GM12872 (cell line): ENCODE measurements at regions not wholly inside any gene's neighbourhood (a gene's known extent, or its start where the extent isn't known, plus 50 kb on each side); places are given as distances from the start of the nearest gene placed in this dataset.

Experiments
- TF ChIP-seq, protein P1 (sequence below): IDR thresholded peaks from 3 replicates; pipeline ENCODE4 v1.5.1; 2011; ENCODE audit warnings: low read depth, mild to moderate bottlenecking, low read length, moderate library complexity; ENCODE audit not compliant: insufficient read depth

DNA sequence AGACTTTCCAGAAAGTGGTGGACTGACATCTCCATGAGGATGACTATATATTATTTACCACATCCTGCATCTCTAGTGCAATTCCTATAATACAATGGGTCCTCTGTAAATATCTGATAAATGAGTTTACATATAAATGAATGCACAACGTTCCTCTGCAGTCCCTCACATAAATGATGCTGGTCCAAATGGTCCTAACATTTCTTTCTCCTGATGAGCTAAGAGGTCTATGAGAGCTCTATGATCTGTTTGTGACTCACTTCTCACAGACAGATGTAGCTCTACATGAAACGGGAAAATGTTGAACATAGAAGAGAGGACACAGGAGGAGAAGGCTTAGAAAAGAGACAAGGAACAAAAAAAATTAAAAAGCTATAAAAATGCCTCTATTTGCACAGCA lies 201.2 kb upstream of the PIK3C3 start:
- TF ChIP-seq, protein P1, sequence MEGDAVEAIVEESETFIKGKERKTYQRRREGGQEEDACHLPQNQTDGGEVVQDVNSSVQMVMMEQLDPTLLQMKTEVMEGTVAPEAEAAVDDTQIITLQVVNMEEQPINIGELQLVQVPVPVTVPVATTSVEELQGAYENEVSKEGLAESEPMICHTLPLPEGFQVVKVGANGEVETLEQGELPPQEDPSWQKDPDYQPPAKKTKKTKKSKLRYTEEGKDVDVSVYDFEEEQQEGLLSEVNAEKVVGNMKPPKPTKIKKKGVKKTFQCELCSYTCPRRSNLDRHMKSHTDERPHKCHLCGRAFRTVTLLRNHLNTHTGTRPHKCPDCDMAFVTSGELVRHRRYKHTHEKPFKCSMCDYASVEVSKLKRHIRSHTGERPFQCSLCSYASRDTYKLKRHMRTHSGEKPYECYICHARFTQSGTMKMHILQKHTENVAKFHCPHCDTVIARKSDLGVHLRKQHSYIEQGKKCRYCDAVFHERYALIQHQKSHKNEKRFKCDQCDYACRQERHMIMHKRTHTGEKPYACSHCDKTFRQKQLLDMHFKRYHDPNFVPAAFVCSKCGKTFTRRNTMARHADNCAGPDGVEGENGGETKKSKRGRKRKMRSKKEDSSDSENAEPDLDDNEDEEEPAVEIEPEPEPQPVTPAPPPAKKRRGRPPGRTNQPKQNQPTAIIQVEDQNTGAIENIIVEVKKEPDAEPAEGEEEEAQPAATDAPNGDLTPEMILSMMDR = no peak

DNA sequence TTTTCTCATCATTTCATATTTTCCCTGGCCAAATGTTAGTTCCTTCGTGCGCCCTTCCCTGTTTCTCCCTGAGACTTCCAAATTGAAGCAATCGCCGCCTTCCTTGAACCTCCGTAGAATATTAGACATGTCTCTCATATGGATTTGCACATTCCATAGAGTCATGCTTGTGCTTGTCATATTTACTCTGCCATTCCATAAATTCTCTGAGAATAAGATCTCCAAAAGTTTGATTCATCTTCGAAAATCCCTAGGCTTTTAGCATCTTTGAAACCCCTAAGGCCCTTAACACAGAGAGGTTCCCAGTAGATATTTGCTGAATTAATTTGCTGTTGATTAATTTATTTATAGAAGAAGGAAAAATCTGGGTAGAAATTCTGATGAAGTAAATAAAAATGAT lies 202.2 kb upstream of the PIK3C3 start:
- TF ChIP-seq, protein P1 = no peak

DNA sequence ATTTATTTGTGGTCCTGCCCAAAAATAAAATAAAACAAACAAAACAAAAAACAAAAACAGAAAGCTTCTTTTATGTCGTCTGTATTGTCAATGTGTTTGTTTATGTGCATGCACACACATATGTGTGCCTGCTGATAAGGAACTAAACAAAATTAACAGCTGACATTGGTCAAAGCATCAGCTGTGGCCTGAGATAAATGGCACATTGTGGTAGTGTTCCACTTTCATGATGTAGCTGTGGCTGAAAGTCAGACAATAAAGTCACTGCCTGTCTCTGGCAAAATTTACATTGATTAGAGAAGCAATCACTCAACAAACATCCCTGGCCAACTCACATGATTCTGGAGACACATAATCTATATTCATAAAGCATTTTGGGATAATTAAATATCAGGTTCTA lies 203.4 kb upstream of the PIK3C3 start:
- TF ChIP-seq, protein P1 = no peak

DNA sequence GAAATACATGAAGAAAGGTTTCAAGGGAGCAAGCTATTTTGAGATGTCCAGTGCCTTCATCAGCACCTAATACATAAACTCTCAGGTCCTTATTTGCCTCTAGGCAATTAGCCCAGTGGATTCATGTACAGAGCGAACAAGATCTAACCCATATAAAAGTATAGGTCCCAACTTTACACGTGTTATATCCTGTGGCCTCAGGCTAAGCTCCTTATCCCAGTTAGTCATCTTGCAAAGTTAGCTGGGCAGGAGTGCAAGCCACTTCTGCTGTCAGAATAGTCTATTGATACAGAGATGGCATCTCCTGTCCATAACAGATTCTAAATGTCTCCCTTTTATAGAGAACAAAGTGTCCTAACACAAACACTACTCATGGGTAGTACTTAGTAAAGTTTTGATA lies 203.9 kb upstream of the PIK3C3 start:
- TF ChIP-seq, protein P1 = no peak

DNA sequence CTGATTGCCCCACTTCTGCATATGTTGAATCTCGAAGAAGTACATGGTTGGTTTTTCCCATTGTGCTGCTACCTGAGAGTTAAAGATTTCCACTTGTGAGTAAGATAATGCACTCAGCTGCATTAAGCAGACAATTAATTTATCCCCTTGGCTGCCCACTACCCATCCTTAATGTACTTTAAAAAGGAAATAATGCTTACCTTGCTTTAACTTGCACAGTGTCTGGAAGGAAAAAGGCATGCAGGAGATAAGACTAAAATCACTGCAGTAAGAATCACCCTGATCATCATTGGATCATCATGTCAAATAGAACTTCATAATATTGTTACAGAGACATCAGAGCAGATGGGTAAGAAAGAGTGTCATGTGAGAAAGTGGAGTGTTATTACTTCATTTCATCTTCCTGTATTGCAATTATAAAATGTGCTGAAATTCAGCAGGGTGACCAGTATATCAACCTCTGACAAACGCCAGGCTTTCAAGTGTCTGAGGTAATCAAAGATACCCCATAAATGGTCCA lies 207.3 kb upstream of the PIK3C3 start:
- TF ChIP-seq, protein P1 = no peak

DNA sequence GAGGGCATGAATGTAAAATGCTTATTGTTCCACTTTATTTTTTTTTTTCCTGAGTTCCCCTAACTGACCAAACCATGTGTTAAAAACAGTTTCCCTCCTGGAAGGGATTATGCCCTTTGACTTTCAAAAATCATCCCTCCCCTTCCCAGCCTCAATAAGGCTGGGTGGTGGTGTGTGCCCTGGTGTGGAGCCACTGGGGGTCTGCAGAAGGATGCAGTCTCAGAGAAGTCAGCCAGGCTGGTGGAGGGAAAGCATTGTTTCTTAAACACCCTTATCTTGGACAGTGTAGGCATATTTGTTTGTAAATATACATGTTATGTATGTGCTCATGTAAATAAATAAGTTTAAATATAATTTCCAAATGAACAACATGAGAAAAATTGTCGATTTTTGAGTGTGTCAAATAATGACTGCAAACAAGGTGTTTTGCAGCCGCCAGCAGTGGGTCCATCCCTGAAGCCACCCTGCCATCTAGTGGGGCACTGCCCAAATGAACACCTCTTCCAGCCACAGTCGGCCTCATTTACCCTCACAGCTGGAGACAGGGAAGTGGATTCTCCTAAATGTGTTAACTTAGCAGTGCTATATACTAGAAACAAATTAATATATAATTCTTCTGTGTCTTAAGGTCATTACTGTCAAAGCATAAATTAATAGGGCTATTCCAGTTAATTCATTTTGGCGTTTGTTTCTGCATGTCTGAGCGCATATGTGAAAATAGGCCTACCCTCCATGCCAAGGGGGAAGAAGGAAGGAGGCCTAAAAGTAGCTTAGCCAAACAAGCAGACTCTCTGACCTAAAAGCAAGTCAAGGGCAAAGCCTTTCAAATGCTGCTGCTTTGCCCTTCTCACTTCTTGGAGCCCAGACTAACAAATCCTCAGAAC lies 209.6 kb upstream of the PIK3C3 start:
- TF ChIP-seq, protein P1 = peak; percentile 65

DNA sequence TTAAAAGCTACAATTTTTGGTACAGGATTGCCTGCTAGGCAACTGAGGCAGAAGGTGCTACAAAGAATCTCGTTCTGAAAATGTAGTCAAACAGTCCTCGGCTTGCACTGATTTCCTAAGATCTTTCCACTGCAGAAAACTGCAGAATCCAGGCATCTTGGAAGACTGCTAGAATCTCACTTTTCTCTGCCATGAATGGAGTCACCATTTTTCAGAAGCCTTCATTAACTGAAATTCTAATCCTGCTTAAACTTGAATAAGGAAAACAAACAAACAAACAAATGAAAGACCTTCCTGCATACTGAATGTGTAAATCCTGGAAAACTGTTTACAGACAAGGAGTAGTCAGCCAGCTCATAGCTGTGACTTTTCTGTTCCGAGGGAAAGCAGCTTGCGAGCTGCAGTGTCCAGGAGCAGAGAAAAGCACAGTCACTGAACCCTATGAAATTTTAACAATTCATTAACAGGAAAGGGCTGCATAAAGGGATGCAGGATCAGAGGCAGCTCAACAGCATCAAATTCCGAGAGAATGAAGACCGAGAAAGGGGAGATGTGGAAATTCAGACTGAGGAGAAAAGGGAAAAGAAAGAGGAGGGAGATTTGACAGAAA lies 210.5 kb upstream of the PIK3C3 start:
- TF ChIP-seq, protein P1 = no peak
